ENCODE measurements at regions not wholly inside any gene's neighbourhood (a gene's known extent, or its start where the extent isn't known, plus 50 kb on each side); places are given as distances from the start of the nearest gene placed in this dataset.

- WGBS (ENCODE audit: extremely low coverage, insufficient coverage, insufficient read length) = no CpG with 5 or more reads among the region's 9 CpGs
- Histone ChIP-seq H4K8ac (ENCODE audit: low read depth, low read length) (no peak overlapping the region), H4K12ac (ENCODE audit: low read depth, low read length) (no peak overlapping the region), H3K27ac (ENCODE audit: low read depth, low read length) (no peak overlapping the region), H3K4me1 (ENCODE audit: control insufficient read depth in 1 of 2, insufficient read depth in 2 of 2, low read length in 2 of 2) (no peaks in the 10 kb centered on the region), H2BK12ac (ENCODE audit: low read length) (no peak overlapping the region), H3K18ac (ENCODE audit: low read length) (no peak overlapping the region), H3K27me3 (ENCODE audit: insufficient read depth, low read length) (no peaks in the 10 kb centered on the region), H3K14ac (ENCODE audit: low read length) (no peak overlapping the region), H3K4me3 (ENCODE audit: low read depth, low read length) (no peak overlapping the region), H2AK5ac (ENCODE audit: low read length) (no peak overlapping the region), H3K9me3 (ENCODE audit: insufficient read depth, low read depth, low read length) (peaks cover 8% of the 10 kb centered on the region), H4K91ac (ENCODE audit: low read depth, low read length) (no peak overlapping the region), H3K23ac (ENCODE audit: low read length) (no peak overlapping the region), H3K79me2 (ENCODE audit: control insufficient read depth, insufficient read depth, low read length, poor library complexity) (no peaks in the 10 kb centered on the region), H3K4ac (ENCODE audit: low read depth, low read length) (no peak overlapping the region), H3K36me3 (ENCODE audit: control insufficient read depth in 1 of 2, insufficient read depth in 2 of 2, low read length in 2 of 2) (no peaks in the 10 kb centered on the region), H3K9ac (ENCODE audit: low read length) (no peak overlapping the region), H3K4me2 (ENCODE audit: low read length) (no peak overlapping the region), H3K79me1 (ENCODE audit: low read length) (no peaks in the 10 kb centered on the region), H2AFZ (ENCODE audit: insufficient read depth, low read length, poor library complexity) (no peak overlapping the region), H2BK120ac (ENCODE audit: insufficient read depth, low read length, poor library complexity) (no peak overlapping the region), H2BK5ac (ENCODE audit: low read depth, low read length, poor library complexity) (no peak overlapping the region)
- DNase-seq = no peak
These were observed 210.8 kb upstream of the C14orf180 start for GRCh38 chr14:104368751-104369100.

GRCh38 chr14:104369208-104369607 lies 210.4 kb upstream of the C14orf180 start:
- H3K36me3 ChIP-seq (ENCODE audit: control insufficient read depth in 1 of 2, insufficient read depth in 2 of 2, low read length in 2 of 2) = no peaks in the 10 kb centered on the region
- H4K91ac ChIP-seq (ENCODE audit: low read depth, low read length) = no peak overlapping the region
- no peak overlapping the region for H3K27ac ChIP-seq (ENCODE audit: low read depth, low read length)
- no peak overlapping the region for H2BK5ac ChIP-seq (ENCODE audit: low read depth, low read length, poor library complexity)
- H3K23ac ChIP-seq (ENCODE audit: low read length) = no peak overlapping the region
- H3K14ac ChIP-seq (ENCODE audit: low read length) = no peak overlapping the region
- H3K9ac ChIP-seq (ENCODE audit: low read length) = no peak overlapping the region
- H3K4ac ChIP-seq (ENCODE audit: low read depth, low read length) = no peak overlapping the region
- DNase-seq = no peak
- H2AFZ ChIP-seq (ENCODE audit: insufficient read depth, low read length, poor library complexity) = no peak overlapping the region
- H3K4me3 ChIP-seq (ENCODE audit: low read depth, low read length) = no peak overlapping the region
- no peak overlapping the region for H4K12ac ChIP-seq (ENCODE audit: low read depth, low read length)
- H3K4me1 ChIP-seq (ENCODE audit: control insufficient read depth in 1 of 2, insufficient read depth in 2 of 2, low read length in 2 of 2) = no peaks in the 10 kb centered on the region
- no peaks in the 10 kb centered on the region for H3K79me1 ChIP-seq (ENCODE audit: low read length)
- H3K9me3 ChIP-seq (ENCODE audit: insufficient read depth, low read depth, low read length) = peaks cover 8% of the 10 kb centered on the region
- H2BK12ac ChIP-seq (ENCODE audit: low read length) = no peak overlapping the region
- no peak overlapping the region for H2BK120ac ChIP-seq (ENCODE audit: insufficient read depth, low read length, poor library complexity)
- no peak overlapping the region for H4K8ac ChIP-seq (ENCODE audit: low read depth, low read length)
- no peak overlapping the region for H3K18ac ChIP-seq (ENCODE audit: low read length)
- no CpG with 5 or more reads among the region's 8 CpGs for WGBS (ENCODE audit: extremely low coverage, insufficient coverage, insufficient read length)
- no peak overlapping the region for H2AK5ac ChIP-seq (ENCODE audit: low read length)
- H3K4me2 ChIP-seq (ENCODE audit: low read length) = no peak overlapping the region
- no peaks in the 10 kb centered on the region for H3K79me2 ChIP-seq (ENCODE audit: control insufficient read depth, insufficient read depth, low read length, poor library complexity)
- no peaks in the 10 kb centered on the region for H3K27me3 ChIP-seq (ENCODE audit: insufficient read depth, low read length)

- no peak overlapping the region for H3K14ac ChIP-seq (ENCODE audit: low read length)
- H2BK12ac ChIP-seq (ENCODE audit: low read length) = no peak overlapping the region
- no peaks in the 10 kb centered on the region for H3K79me2 ChIP-seq (ENCODE audit: control insufficient read depth, insufficient read depth, low read length, poor library complexity)
- H3K18ac ChIP-seq (ENCODE audit: low read length) = no peak overlapping the region
- no peak overlapping the region for H3K4me3 ChIP-seq (ENCODE audit: low read depth, low read length)
- no peaks in the 10 kb centered on the region for H3K79me1 ChIP-seq (ENCODE audit: low read length)
- H4K12ac ChIP-seq (ENCODE audit: low read depth, low read length) = no peak overlapping the region
- H3K4me2 ChIP-seq (ENCODE audit: low read length) = no peak overlapping the region
- H2AFZ ChIP-seq (ENCODE audit: insufficient read depth, low read length, poor library complexity) = no peak overlapping the region
- H2AK5ac ChIP-seq (ENCODE audit: low read length) = no peak overlapping the region
- H2BK120ac ChIP-seq (ENCODE audit: insufficient read depth, low read length, poor library complexity) = no peak overlapping the region
- no peaks in the 10 kb centered on the region for H3K36me3 ChIP-seq (ENCODE audit: control insufficient read depth in 1 of 2, insufficient read depth in 2 of 2, low read length in 2 of 2)
- no peak overlapping the region for H3K4ac ChIP-seq (ENCODE audit: low read depth, low read length)
- H4K8ac ChIP-seq (ENCODE audit: low read depth, low read length) = no peak overlapping the region
- no CpG with 5 or more reads among the region's 22 CpGs for WGBS (ENCODE audit: extremely low coverage, insufficient coverage, insufficient read length)
- peaks cover 6% of the 10 kb centered on the region for H3K9me3 ChIP-seq (ENCODE audit: insufficient read depth, low read depth, low read length)
- no peak overlapping the region for H3K27ac ChIP-seq (ENCODE audit: low read depth, low read length)
- H4K91ac ChIP-seq (ENCODE audit: low read depth, low read length) = no peak overlapping the region
- no peaks in the 10 kb centered on the region for H3K4me1 ChIP-seq (ENCODE audit: control insufficient read depth in 1 of 2, insufficient read depth in 2 of 2, low read length in 2 of 2)
- H3K23ac ChIP-seq (ENCODE audit: low read length) = no peak overlapping the region
- no peak overlapping the region for H3K9ac ChIP-seq (ENCODE audit: low read length)
- H3K27me3 ChIP-seq (ENCODE audit: insufficient read depth, low read length) = no peaks in the 10 kb centered on the region
- peak in 1 of 2 donors; percentile 4 for DNase-seq
- H2BK5ac ChIP-seq (ENCODE audit: low read depth, low read length, poor library complexity) = no peak overlapping the region
These were observed 209.2 kb upstream of the C14orf180 start for GRCh38 chr14:104370256-104370870.

- no CpG with 5 or more reads among the region's 15 CpGs for WGBS (ENCODE audit: extremely low coverage, insufficient coverage, insufficient read length)
- no peak overlapping the region for H2BK5ac ChIP-seq (ENCODE audit: low read depth, low read length, poor library complexity)
- H3K4me3 ChIP-seq (ENCODE audit: low read depth, low read length) = no peak overlapping the region
- no peak overlapping the region for H3K14ac ChIP-seq (ENCODE audit: low read length)
- no peaks in the 10 kb centered on the region for H3K4me1 ChIP-seq (ENCODE audit: control insufficient read depth in 1 of 2, insufficient read depth in 2 of 2, low read length in 2 of 2)
- H2BK12ac ChIP-seq (ENCODE audit: low read length) = no peak overlapping the region
- H3K36me3 ChIP-seq (ENCODE audit: control insufficient read depth in 1 of 2, insufficient read depth in 2 of 2, low read length in 2 of 2) = no peaks in the 10 kb centered on the region
- no peak overlapping the region for H3K4ac ChIP-seq (ENCODE audit: low read depth, low read length)
- H3K79me1 ChIP-seq (ENCODE audit: low read length) = no peaks in the 10 kb centered on the region
- no peak overlapping the region for H3K9ac ChIP-seq (ENCODE audit: low read length)
- no peak overlapping the region for H4K8ac ChIP-seq (ENCODE audit: low read depth, low read length)
- H4K91ac ChIP-seq (ENCODE audit: low read depth, low read length) = no peak overlapping the region
- no peak overlapping the region for H2AK5ac ChIP-seq (ENCODE audit: low read length)
- H3K9me3 ChIP-seq (ENCODE audit: insufficient read depth, low read depth, low read length) = peaks cover 6% of the 10 kb centered on the region
- no peak for DNase-seq
- no peak overlapping the region for H3K23ac ChIP-seq (ENCODE audit: low read length)
- H3K4me2 ChIP-seq (ENCODE audit: low read length) = no peak overlapping the region
- no peak overlapping the region for H3K27ac ChIP-seq (ENCODE audit: low read depth, low read length)
- H3K79me2 ChIP-seq (ENCODE audit: control insufficient read depth, insufficient read depth, low read length, poor library complexity) = no peaks in the 10 kb centered on the region
- no peaks in the 10 kb centered on the region for H3K27me3 ChIP-seq (ENCODE audit: insufficient read depth, low read length)
- H4K12ac ChIP-seq (ENCODE audit: low read depth, low read length) = no peak overlapping the region
- H3K18ac ChIP-seq (ENCODE audit: low read length) = no peak overlapping the region
- no peak overlapping the region for H2BK120ac ChIP-seq (ENCODE audit: insufficient read depth, low read length, poor library complexity)
- no peak overlapping the region for H2AFZ ChIP-seq (ENCODE audit: insufficient read depth, low read length, poor library complexity)
These were observed 208.5 kb upstream of the C14orf180 start for GRCh38 chr14:104371031-104371430.
